Midbrain (tissue), 1 donor: ENCODE measurements at regions not wholly inside any gene's neighbourhood (a gene's known extent, or its start where the extent isn't known, plus 50 kb on each side); places are given as distances from the start of the nearest gene placed in this dataset.
"Not testable (repeated sequence)": the region's sequence is repeated elsewhere in the genome, so short reads cannot be mapped to it uniquely, and the experiment has no call there.

Experiments
- DNase-seq: peaks from one replicate; lab custom pipeline; 2025; lab: John Stamatoyannopoulos, UW

- no peak for DNase-seq
Observed at GRCh38 chr20:48047447-48047846, 262.2 kb upstream of the SULF2 start.

- no peak for DNase-seq
Observed at GRCh38 chr20:48042628-48043027, 257.3 kb upstream of the SULF2 start.

- DNase-seq = no peak
Observed at GRCh38 chr20:48041078-48041780, 255.9 kb upstream of the SULF2 start.

- DNase-seq = no peak
Observed at GRCh38 chr20:48040491-48040890, 255.2 kb upstream of the SULF2 start.

- no peak for DNase-seq
Observed at GRCh38 chr20:48040051-48040450, 254.8 kb upstream of the SULF2 start.

GRCh38 chr20:48039514-48039913, 254.2 kb upstream of the SULF2 start:
- no peak for DNase-seq

GRCh38 chr20:48038713-48039112, 253.4 kb upstream of the SULF2 start:
- no peak for DNase-seq

- not testable (repeated sequence) for DNase-seq
Observed at GRCh38 chr20:48037798-48038197, 252.5 kb upstream of the SULF2 start.

- DNase-seq = no peak
Observed at GRCh38 chr20:48035961-48036731, 250.9 kb upstream of the SULF2 start.

GRCh38 chr20:48034751-48035150, 249.5 kb upstream of the SULF2 start:
- DNase-seq = no peak

- not testable (repeated sequence) for DNase-seq
Observed at GRCh38 chr20:48033005-48033404, 247.7 kb upstream of the SULF2 start.

- no peak for DNase-seq
Observed at GRCh38 chr20:48031122-48031521, 245.8 kb upstream of the SULF2 start.

GRCh38 chr20:48026981-48027592, 241.8 kb upstream of the SULF2 start:
- no peak for DNase-seq

- no peak for DNase-seq
Observed at GRCh38 chr20:48025661-48026060, 240.4 kb upstream of the SULF2 start.

- DNase-seq = no peak
Observed at GRCh38 chr20:48025051-48025515, 239.8 kb upstream of the SULF2 start.

GRCh38 chr20:48024539-48024938, 239.3 kb upstream of the SULF2 start:
- no peak for DNase-seq

GRCh38 chr20:48020696-48021095, 235.4 kb upstream of the SULF2 start:
- not testable (repeated sequence) for DNase-seq

GRCh38 chr20:48019940-48020339, 234.7 kb upstream of the SULF2 start:
- no peak for DNase-seq

- no peak for DNase-seq
Observed at GRCh38 chr20:48019496-48019895, 234.2 kb upstream of the SULF2 start.

- not testable (repeated sequence) for DNase-seq
Observed at GRCh38 chr20:48018851-48019250, 233.6 kb upstream of the SULF2 start.

- DNase-seq = no peak
Observed at GRCh38 chr20:48017992-48018391, 232.7 kb upstream of the SULF2 start.

GRCh38 chr20:48017509-48017908, 232.2 kb upstream of the SULF2 start:
- DNase-seq = no peak
